ENCODE measurements at regions not wholly inside any gene's neighbourhood (a gene's known extent, or its start where the extent isn't known, plus 50 kb on each side); places are given as distances from the start of the nearest gene placed in this dataset.

DNA sequence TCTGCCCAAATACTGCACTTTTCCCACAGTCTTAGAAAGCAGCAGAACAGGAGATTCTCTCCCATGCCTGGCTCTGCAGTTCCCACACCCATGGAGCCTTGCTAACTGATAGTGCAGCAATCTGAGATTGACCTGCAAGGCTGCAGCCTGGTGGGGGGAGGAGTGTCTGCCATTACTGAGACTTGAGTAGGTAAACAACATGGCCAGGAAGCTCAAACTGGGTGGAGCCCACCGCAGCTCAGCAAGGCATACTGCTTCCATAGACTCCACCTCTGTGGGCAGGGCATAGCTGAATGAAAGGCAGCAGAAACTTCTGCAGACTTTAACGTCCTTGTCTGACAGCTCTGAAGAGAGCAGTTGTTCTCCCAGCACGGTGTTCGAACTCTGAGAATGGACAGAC lies 358.5 kb upstream of the PCDH9 start:
- H3K4me3 ChIP-seq (ENCODE audit: low read length), result no peak overlapping the region
- TF ChIP-seq, protein P1, sequence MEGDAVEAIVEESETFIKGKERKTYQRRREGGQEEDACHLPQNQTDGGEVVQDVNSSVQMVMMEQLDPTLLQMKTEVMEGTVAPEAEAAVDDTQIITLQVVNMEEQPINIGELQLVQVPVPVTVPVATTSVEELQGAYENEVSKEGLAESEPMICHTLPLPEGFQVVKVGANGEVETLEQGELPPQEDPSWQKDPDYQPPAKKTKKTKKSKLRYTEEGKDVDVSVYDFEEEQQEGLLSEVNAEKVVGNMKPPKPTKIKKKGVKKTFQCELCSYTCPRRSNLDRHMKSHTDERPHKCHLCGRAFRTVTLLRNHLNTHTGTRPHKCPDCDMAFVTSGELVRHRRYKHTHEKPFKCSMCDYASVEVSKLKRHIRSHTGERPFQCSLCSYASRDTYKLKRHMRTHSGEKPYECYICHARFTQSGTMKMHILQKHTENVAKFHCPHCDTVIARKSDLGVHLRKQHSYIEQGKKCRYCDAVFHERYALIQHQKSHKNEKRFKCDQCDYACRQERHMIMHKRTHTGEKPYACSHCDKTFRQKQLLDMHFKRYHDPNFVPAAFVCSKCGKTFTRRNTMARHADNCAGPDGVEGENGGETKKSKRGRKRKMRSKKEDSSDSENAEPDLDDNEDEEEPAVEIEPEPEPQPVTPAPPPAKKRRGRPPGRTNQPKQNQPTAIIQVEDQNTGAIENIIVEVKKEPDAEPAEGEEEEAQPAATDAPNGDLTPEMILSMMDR (conservative IDR thresholded peaks at IDR 0.05; ENCODE audit: low read length), result no peak
- no peak for DNase-seq (ENCODE audit: low read depth)

- TF ChIP-seq, protein P1 (conservative IDR thresholded peaks at IDR 0.05; ENCODE audit: low read length), result no peak
- H3K4me3 ChIP-seq (ENCODE audit: low read length), result no peak overlapping the region
- no peak for DNase-seq (ENCODE audit: low read depth)
Measured at GRCh38 chr13:67577361-67577760, 347.2 kb upstream of the PCDH9 start.

DNA sequence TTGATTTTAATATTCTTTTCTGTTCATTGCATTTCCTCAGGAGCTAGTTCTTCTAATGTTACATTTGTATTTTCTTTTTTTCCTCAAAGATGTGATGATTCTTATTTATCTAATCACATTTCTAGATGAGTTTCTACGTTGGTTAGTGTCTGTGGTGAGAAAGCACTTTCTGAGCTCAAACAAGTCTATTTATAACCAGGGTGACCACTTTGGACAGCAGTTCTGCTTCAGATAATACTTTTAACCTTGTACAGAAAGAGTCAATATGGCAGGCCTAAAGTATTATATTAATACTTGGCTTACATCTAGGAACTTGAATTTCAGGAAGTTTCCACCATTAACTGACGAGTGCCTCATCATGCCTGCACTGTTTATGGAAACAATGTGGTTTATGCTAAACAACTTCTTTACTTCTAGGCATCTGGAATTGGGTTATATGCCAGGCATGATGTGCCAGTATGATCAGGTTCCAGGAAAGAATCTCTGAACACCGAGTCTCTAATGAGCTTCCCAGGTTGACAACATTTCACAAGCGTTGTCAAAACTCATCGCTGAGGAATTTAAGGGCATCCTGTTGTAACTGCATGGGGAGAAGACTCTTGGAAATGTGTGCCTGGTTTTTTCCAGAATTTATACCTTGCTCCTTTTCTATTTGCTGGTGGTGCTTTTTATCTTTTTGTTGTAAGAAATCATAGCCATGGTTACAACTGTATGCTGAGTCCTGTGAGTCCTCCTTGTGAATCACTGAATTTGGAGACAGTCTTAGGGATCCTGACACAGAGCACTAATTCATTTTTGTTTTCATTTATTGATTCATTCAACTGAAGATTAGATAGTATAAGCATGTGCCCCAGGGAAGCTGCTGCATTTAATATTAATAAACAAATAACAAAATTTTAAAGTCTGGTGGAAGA lies 344.4 kb upstream of the PCDH9 start:
- TF ChIP-seq, protein P1 (conservative IDR thresholded peaks at IDR 0.05; ENCODE audit: low read length), result no peak
- DNase-seq (ENCODE audit: low read depth), result peak; percentile 0
- no peak overlapping the region for H3K4me3 ChIP-seq (ENCODE audit: low read length)

DNA sequence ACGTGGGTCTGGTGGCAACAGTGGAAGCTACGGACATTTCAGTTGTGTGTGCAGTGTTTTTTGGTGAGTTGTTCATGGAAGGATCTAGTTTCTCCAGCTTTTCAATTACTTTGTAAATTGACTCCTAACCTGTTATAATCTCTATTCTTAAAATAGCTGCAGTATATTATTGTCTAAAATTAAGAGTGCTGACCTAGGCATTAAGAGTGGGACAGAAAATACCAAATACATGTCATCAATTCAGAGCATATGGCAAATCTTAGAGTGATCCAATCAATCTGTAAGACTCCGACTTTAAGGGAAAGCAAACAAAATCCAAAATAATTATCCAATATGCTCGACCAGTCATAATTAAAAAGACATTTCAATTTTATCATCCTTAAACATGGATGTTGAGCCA lies 338.1 kb upstream of the PCDH9 start:
- no peak overlapping the region for H3K4me3 ChIP-seq (ENCODE audit: low read length)
- TF ChIP-seq, protein P1 (conservative IDR thresholded peaks at IDR 0.05; ENCODE audit: low read length), result no peak
- no peak for DNase-seq (ENCODE audit: low read depth)

DNA sequence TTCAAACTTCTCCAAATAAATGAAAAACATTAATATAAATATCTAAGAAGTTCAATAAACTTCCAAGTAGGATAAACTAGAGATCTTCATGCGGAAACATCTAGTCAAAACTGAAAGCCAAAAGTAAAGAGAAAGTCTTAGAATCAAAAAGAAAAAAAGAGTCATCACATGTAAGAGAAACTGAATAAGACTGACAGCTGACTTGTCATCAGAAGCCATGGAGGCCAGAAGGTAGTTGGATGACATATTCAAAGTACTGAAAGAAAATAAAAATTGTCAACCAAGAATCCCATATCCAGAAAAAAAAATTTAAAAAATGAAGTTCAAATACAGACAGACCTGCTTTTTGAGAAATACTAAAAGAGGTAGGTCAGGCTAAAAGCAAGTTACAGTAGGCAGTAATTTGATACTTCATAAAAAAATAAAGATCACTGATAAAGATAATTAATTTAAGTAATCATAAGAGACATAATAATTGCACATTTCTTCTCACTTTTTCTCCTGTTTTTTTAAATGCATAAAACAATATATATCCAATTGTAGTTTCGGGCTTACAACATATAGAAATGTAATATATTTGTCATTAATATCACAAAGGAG lies 327.6 kb upstream of the PCDH9 start:
- H3K4me3 ChIP-seq (ENCODE audit: low read length), result no peak overlapping the region
- DNase-seq (ENCODE audit: low read depth), result no peak
- TF ChIP-seq, protein P1 (conservative IDR thresholded peaks at IDR 0.05; ENCODE audit: low read length), result no peak

GRCh38 chr13:67557118-67557517 lies 327.0 kb upstream of the PCDH9 start:
- TF ChIP-seq, protein P1 (conservative IDR thresholded peaks at IDR 0.05; ENCODE audit: low read length), result no peak
- no peak for DNase-seq (ENCODE audit: low read depth)
- no peak overlapping the region for H3K4me3 ChIP-seq (ENCODE audit: low read length)

Data from AG10803 (cell line).